DND-41 (cell line): ENCODE measurements at regions not wholly inside any gene's neighbourhood (a gene's known extent, or its start where the extent isn't known, plus 50 kb on each side); places are given as distances from the start of the nearest gene placed in this dataset.

Experiments
- ATAC-seq: fragments of 200-7000 bp; cut with Tn5 transposase; 3 replicates; pipeline ENCODE4 v1.9.1; 2021; ENCODE audit warnings: low read depth; ENCODE audit not compliant: insufficient read depth
- DNase-seq: peaks from one replicate; pipeline ENCODE4 v3.0.0-alpha.2; 2020
- H2AFZ ChIP-seq: 2 replicates; pipeline ENCODE4 v1.6.0; 2012; ENCODE audit warnings: low read depth, low read length
- H3K27ac ChIP-seq: 2 replicates; pipeline ENCODE4 v1.5.1; 2012; ENCODE audit warnings: low read length, inconsistent platforms
- H3K27me3 ChIP-seq: fragments of 200-600 bp; sonication (generic); 2 replicates; pipeline ENCODE4 v1.6.0; 2012; ENCODE audit warnings: low read length, mild to moderate bottlenecking, inconsistent platforms; ENCODE audit not compliant: insufficient read depth, poor library complexity
- H3K36me3 ChIP-seq: 2 replicates; pipeline ENCODE4 v1.5.1; 2012; ENCODE audit warnings: low read length, inconsistent platforms; ENCODE audit not compliant: insufficient read depth
- H3K4me1 ChIP-seq: 2 replicates; pipeline ENCODE4 v1.5.1; 2012; ENCODE audit warnings: mild to moderate bottlenecking, low read length; ENCODE audit not compliant: insufficient read depth
- H3K4me2 ChIP-seq: 2 replicates; pipeline ENCODE4 v1.6.0; 2012; ENCODE audit warnings: mild to moderate bottlenecking, moderate library complexity, low read length, inconsistent platforms; ENCODE audit not compliant: insufficient read depth
- H3K4me3 ChIP-seq, 2 experiments: fragments of 200-600 bp in 1 of 2; shearing (Covaris generic) in 1 of 2; 2 replicates each; pipeline ENCODE4 v1.5.1; 2012 to 2016; ENCODE audit warnings: inconsistent platforms in 2 of 2, low read length in 2 of 2, mild to moderate bottlenecking in 2 of 2, low read depth in 1 of 2, moderate library complexity in 1 of 2
- H3K79me2 ChIP-seq: 2 replicates; pipeline ENCODE4 v1.6.0; 2012; ENCODE audit warnings: low read length, inconsistent platforms; ENCODE audit not compliant: insufficient read depth
- H3K9ac ChIP-seq: 2 replicates; pipeline ENCODE4 v1.6.0; 2012; ENCODE audit warnings: low read depth, mild to moderate bottlenecking, inconsistent platforms, low read length, moderate library complexity
- H3K9me3 ChIP-seq: 2 replicates; pipeline ENCODE4 v1.5.1; 2012; ENCODE audit warnings: low read length, moderate library complexity, mild to moderate bottlenecking, inconsistent platforms; ENCODE audit not compliant: insufficient read depth, severe bottlenecking
- H4K20me1 ChIP-seq: 2 replicates; pipeline ENCODE4 v1.6.0; 2012; ENCODE audit warnings: low read length; ENCODE audit not compliant: insufficient read depth
- EZH2 ChIP-seq: IDR thresholded peaks from 3 replicates; pipeline ENCODE4 v1.6.1; 2012; ENCODE audit warnings: borderline replicate concordance, low read depth, mild to moderate bottlenecking, moderate library complexity, low read length, inconsistent platforms; ENCODE audit not compliant: severe bottlenecking
- TF ChIP-seq, protein P1 (sequence below): IDR thresholded peaks from 2 replicates; pipeline ENCODE4 v1.5.1; 2012; ENCODE audit warnings: borderline replicate concordance, low read length, moderate library complexity, mild to moderate bottlenecking; ENCODE audit not compliant: poor library complexity, severe bottlenecking; ENCODE audit errors: extremely low read depth

GRCh38 chr2:195596840-195597239 lies 60.2 kb upstream of the SLC39A10 start:
- H3K9me3 ChIP-seq, result no peaks in the 10 kb centered on the region
- H3K27ac ChIP-seq, result no peak overlapping the region
- H4K20me1 ChIP-seq, result no peaks in the 10 kb centered on the region
- no peak for ATAC-seq
- no peaks in the 10 kb centered on the region for H3K27me3 ChIP-seq
- TF ChIP-seq, protein P1, sequence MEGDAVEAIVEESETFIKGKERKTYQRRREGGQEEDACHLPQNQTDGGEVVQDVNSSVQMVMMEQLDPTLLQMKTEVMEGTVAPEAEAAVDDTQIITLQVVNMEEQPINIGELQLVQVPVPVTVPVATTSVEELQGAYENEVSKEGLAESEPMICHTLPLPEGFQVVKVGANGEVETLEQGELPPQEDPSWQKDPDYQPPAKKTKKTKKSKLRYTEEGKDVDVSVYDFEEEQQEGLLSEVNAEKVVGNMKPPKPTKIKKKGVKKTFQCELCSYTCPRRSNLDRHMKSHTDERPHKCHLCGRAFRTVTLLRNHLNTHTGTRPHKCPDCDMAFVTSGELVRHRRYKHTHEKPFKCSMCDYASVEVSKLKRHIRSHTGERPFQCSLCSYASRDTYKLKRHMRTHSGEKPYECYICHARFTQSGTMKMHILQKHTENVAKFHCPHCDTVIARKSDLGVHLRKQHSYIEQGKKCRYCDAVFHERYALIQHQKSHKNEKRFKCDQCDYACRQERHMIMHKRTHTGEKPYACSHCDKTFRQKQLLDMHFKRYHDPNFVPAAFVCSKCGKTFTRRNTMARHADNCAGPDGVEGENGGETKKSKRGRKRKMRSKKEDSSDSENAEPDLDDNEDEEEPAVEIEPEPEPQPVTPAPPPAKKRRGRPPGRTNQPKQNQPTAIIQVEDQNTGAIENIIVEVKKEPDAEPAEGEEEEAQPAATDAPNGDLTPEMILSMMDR, result no peak
- TF ChIP-seq EZH2, result no peak
- no peak overlapping the region for H3K4me3 ChIP-seq
- H3K4me2 ChIP-seq, result no peak overlapping the region
- H3K79me2 ChIP-seq, result peaks cover 4% of the 10 kb centered on the region; the same call in 1 of the 2 replicates
- peaks cover 7% of the 10 kb centered on the region; the same call in 1 of the 2 replicates for H3K36me3 ChIP-seq
- H2AFZ ChIP-seq, result no peak overlapping the region
- peaks cover 42% of the 10 kb centered on the region for H3K4me1 ChIP-seq
- no peak for DNase-seq
- H3K9ac ChIP-seq, result no peak overlapping the region

GRCh38 chr2:195595825-195596224 lies 61.2 kb upstream of the SLC39A10 start:
- Histone ChIP-seq H3K27ac (peak overlapping the region; percentile 89), H3K79me2 (peaks cover 4% of the 10 kb centered on the region; the same call in 1 of the 2 replicates), H2AFZ (peak overlapping the region; percentile 14; the same call in 1 of the 2 replicates), H3K27me3 (no peaks in the 10 kb centered on the region), H4K20me1 (no peaks in the 10 kb centered on the region), H3K4me3 (no peak overlapping the region), H3K4me2 (no peak overlapping the region), H3K9ac (no peak overlapping the region), H3K36me3 (peaks cover 7% of the 10 kb centered on the region; the same call in 1 of the 2 replicates), H3K4me1 (peaks cover 51% of the 10 kb centered on the region), H3K9me3 (no peaks in the 10 kb centered on the region)
- DNase-seq (no peak), ATAC-seq (no peak)
- no peak for TF ChIP-seq EZH2
- TF ChIP-seq, protein P1, result no peak

GRCh38 chr2:195594919-195595694 lies 61.9 kb upstream of the SLC39A10 start:
- no peak for ATAC-seq
- no peak for TF ChIP-seq EZH2
- TF ChIP-seq, protein P1, result no peak
- Histone ChIP-seq H2AFZ (peak overlapping the region; percentile 12; the same call in 1 of the 2 replicates), H3K4me3 (0 out of 4 replicates have a peak overlapping the region, but pooled peaks of 1 of the 2 experiments have one; percentile 37), H3K4me2 (peak overlapping the region; percentile 59), H3K9ac (peak overlapping the region; percentile 53), H3K4me1 (peaks cover 55% of the 10 kb centered on the region), H4K20me1 (no peaks in the 10 kb centered on the region), H3K27me3 (no peaks in the 10 kb centered on the region), H3K9me3 (no peaks in the 10 kb centered on the region), H3K36me3 (peaks cover 7% of the 10 kb centered on the region; the same call in 1 of the 2 replicates), H3K27ac (peak overlapping the region; percentile 89), H3K79me2 (peaks cover 4% of the 10 kb centered on the region; the same call in 1 of the 2 replicates)
- no peak for DNase-seq
